ENCODE measurements at regions not wholly inside any gene's neighbourhood (a gene's known extent, or its start where the extent isn't known, plus 50 kb on each side); places are given as distances from the start of the nearest gene placed in this dataset.

DNA sequence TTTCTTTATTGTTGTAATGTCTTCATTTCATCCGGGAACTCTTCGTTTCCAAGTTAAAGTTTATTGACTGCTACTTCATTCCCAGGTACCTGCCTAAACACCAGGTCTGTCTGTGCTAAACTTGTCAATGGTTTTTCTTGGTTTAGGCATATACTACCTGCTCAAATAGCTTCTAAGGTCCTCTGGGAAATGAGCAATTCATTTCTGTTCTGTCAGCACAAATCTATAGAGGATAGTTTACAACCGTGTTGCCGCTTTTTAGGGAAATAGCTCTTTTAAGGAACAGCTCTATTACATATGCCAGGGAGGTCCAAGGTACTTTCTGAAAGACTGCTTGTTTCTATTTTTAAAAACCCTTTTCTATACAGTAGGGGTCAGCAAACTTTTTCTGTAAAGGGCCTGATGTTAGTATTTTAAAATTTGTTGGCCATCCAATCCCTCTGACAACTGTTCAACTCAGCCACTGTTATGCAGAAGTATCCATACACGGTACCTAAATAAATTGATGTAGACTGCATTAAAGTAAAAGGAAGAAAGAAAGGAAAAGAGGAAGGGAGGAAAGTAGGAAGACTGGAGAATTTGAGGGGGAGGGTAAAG is 222.7 kb upstream of the PTBP2 start:
- TF ChIP-seq POLR2A (IDR thresholded peaks at IDR 0.05) (no peak), EP300 (IDR thresholded peaks at IDR 0.05) (no peak)
- TF ChIP-seq, protein P1, sequence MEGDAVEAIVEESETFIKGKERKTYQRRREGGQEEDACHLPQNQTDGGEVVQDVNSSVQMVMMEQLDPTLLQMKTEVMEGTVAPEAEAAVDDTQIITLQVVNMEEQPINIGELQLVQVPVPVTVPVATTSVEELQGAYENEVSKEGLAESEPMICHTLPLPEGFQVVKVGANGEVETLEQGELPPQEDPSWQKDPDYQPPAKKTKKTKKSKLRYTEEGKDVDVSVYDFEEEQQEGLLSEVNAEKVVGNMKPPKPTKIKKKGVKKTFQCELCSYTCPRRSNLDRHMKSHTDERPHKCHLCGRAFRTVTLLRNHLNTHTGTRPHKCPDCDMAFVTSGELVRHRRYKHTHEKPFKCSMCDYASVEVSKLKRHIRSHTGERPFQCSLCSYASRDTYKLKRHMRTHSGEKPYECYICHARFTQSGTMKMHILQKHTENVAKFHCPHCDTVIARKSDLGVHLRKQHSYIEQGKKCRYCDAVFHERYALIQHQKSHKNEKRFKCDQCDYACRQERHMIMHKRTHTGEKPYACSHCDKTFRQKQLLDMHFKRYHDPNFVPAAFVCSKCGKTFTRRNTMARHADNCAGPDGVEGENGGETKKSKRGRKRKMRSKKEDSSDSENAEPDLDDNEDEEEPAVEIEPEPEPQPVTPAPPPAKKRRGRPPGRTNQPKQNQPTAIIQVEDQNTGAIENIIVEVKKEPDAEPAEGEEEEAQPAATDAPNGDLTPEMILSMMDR (IDR thresholded peaks at IDR 0.05), result no peak

All from sigmoid colon (tissue), 4 donors.